BJ (cell line): ENCODE measurements at regions not wholly inside any gene's neighbourhood (a gene's known extent, or its start where the extent isn't known, plus 50 kb on each side); places are given as distances from the start of the nearest gene placed in this dataset.

Source experiments
- CTCF ChIA-PET: fragments of 350-600 bp; formaldehyde crosslinking; extraction: SDS; loops from one replicate; lab custom pipeline; 2021; ENCODE audit warnings: antibody characterized with exemption, inconsistent platforms; lab: Yijun Ruan, JAX
- POLR2A ChIA-PET: fragments of 300-600 bp; sonication (Branson Sonifier 250); formaldehyde crosslinking; extraction: SDS; loops from one replicate; lab custom pipeline; 2021; ENCODE audit warnings: antibody characterized with exemption; lab: Charles Lee
- DNase-seq: peaks from one replicate; pipeline ENCODE4 v3.0.0-alpha.2; 2011; ENCODE audit warnings: low read depth
- H3K27me3 ChIP-seq: 2 replicates; pipeline ENCODE4 v1.6.0; 2011; ENCODE audit warnings: low read length; ENCODE audit not compliant: control insufficient read depth, insufficient read depth
- H3K36me3 ChIP-seq: 2 replicates; pipeline ENCODE4 v1.5.1; 2011; ENCODE audit warnings: low read length; ENCODE audit not compliant: control insufficient read depth, insufficient read depth
- H3K4me3 ChIP-seq: 2 replicates; pipeline ENCODE4 v1.5.1; 2011; ENCODE audit warnings: low read depth, mild to moderate bottlenecking, control low read depth, low read length
- TF ChIP-seq, protein P1 (sequence below): IDR thresholded peaks from 2 replicates; pipeline ENCODE4 v1.5.1; 2011; ENCODE audit warnings: low read depth, mild to moderate bottlenecking, control low read depth, inconsistent platforms, low read length, moderate library complexity; ENCODE audit not compliant: insufficient read depth

DNA sequence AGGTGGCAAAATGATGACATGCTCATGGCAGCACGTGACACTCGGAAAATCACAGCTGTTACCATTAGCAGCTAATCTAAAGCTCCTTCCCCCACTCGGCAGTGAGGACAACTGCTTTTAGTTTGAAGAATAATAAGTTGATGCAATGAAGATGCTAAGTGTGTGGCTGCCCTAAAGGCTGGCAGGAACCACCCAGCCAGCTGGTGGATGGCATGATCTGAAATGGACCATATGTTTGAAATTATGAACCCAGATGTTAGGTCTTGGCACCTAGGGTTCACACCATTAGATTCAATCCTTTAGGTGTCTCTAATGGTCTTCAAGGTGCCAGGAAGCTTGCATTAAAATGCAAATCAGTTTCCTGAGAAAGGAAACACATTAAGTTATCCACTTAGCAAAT is 230.1 kb downstream of the WDR11 start:
- CTCF ChIA-PET: interaction anchor here (0.9 kb wide), 1 partner anchor 10 kb away, joined by 3 read pairs; no protein-coding TSS in a partner anchor
- TF ChIP-seq, protein P1, sequence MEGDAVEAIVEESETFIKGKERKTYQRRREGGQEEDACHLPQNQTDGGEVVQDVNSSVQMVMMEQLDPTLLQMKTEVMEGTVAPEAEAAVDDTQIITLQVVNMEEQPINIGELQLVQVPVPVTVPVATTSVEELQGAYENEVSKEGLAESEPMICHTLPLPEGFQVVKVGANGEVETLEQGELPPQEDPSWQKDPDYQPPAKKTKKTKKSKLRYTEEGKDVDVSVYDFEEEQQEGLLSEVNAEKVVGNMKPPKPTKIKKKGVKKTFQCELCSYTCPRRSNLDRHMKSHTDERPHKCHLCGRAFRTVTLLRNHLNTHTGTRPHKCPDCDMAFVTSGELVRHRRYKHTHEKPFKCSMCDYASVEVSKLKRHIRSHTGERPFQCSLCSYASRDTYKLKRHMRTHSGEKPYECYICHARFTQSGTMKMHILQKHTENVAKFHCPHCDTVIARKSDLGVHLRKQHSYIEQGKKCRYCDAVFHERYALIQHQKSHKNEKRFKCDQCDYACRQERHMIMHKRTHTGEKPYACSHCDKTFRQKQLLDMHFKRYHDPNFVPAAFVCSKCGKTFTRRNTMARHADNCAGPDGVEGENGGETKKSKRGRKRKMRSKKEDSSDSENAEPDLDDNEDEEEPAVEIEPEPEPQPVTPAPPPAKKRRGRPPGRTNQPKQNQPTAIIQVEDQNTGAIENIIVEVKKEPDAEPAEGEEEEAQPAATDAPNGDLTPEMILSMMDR: no peak
- POLR2A ChIA-PET: no interaction called here

DNA sequence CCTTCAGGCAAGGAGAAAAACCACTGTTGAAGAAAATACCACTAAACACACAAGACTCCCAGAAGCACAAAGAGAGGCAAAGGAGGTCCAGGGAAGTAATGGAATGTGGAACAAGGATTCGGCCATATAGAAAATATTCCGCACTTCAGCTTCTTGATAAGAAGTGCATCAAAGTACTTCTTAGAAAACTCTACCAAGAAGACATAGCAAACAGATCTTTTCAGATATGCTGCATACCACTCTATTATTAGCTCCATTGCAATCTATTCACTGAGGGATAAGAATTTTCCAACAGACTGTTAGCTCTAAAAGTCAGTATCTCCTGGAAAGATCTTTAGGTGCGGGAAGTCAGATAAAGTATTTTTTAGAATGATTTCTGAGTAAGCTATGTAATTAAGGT is 231.8 kb downstream of the WDR11 start:
- TF ChIP-seq, protein P1: no peak
- H3K27me3 ChIP-seq: no peaks in the 10 kb centered on the region
- no peak for DNase-seq
- no peak overlapping the region for H3K4me3 ChIP-seq
- POLR2A ChIA-PET: no interaction called here
- no peaks in the 10 kb centered on the region for H3K36me3 ChIP-seq
- CTCF ChIA-PET: no interaction called here

More for the DNA sequence above, 230.1 kb downstream of the WDR11 start:
- no peak for DNase-seq
- H3K36me3 ChIP-seq: no peaks in the 10 kb centered on the region
- H3K27me3 ChIP-seq: no peaks in the 10 kb centered on the region
- no peak overlapping the region for H3K4me3 ChIP-seq

- DNase-seq: no peak
- H3K4me3 ChIP-seq: no peak overlapping the region
- H3K36me3 ChIP-seq: no peaks in the 10 kb centered on the region
- no peaks in the 10 kb centered on the region for H3K27me3 ChIP-seq
- POLR2A ChIA-PET: no interaction called here
- TF ChIP-seq, protein P1: no peak
- CTCF ChIA-PET: no interaction called here
Measured at GRCh38 chr10:121084016-121084674, 233.0 kb downstream of the WDR11 start.

DNA sequence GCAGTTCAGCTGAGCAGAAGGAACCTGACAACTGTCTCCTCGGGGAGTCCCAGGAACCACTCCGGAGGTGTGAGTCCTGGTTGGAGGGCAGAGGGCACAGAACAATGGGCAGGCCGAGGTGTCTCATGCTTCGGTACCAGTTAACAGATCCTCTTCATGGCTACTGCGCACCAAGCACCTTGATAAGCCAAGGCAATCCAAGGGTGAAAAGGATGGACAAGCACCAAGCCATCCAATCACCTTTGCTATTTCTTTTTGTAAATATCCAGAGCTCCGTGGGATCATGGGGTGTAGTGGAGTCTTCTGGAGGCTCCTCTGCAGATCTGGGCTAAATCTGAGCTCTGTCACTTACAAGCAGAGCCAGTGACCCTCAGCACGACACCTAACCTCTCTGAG is 233.5 kb downstream of the WDR11 start:
- H3K27me3 ChIP-seq: no peaks in the 10 kb centered on the region
- no peak overlapping the region for H3K4me3 ChIP-seq
- CTCF ChIA-PET: no interaction called here
- DNase-seq: no peak
- TF ChIP-seq, protein P1: no peak
- H3K36me3 ChIP-seq: no peaks in the 10 kb centered on the region
- POLR2A ChIA-PET: no interaction called here

- ChIA-PET POLR2A (no interaction called here), CTCF (no interaction called here)
- Histone ChIP-seq H3K27me3 (no peaks in the 10 kb centered on the region), H3K4me3 (no peak overlapping the region), H3K36me3 (no peaks in the 10 kb centered on the region)
- TF ChIP-seq, protein P1: no peak
- no peak for DNase-seq
Measured at GRCh38 chr10:121085367-121085766, 234.2 kb downstream of the WDR11 start.
